ENCODE measurements at regions not wholly inside any gene's neighbourhood (a gene's known extent, or its start where the extent isn't known, plus 50 kb on each side); places are given as distances from the start of the nearest gene placed in this dataset.

GRCh38 chr2:175766880-175767279, 235.2 kb downstream of the LNPK start:
- no peak overlapping the region for H3K27ac ChIP-seq (ENCODE audit: low read depth, low read length)
- ChIA-PET CTCF (no interaction called here), POLR2A (no interaction called here)
- no peak for DNase-seq (ENCODE audit: low read depth, low spot score)
- no peaks in the 10 kb centered on the region for H3K27me3 ChIP-seq (ENCODE audit: control insufficient read depth, insufficient read depth, low read length)
- H3K4me3 ChIP-seq (ENCODE audit: low read depth, low read length) = no peak overlapping the region
- TF ChIP-seq CTCF (IDR thresholded peaks at IDR 0.05; ENCODE audit: low read depth, low read length) = no peak
- H3K9me3 ChIP-seq (ENCODE audit: control insufficient read depth, insufficient read depth, low read length) = no peaks in the 10 kb centered on the region

GRCh38 chr2:175755656-175756386, 246.2 kb downstream of the LNPK start:
- DNase-seq (ENCODE audit: low read depth, low spot score) = no peak
- TF ChIP-seq CTCF (IDR thresholded peaks at IDR 0.05; ENCODE audit: low read depth, low read length) = no peak
- POLR2A ChIA-PET = no interaction called here
- Histone ChIP-seq H3K27ac (ENCODE audit: low read depth, low read length) (no peak overlapping the region), H3K27me3 (ENCODE audit: control insufficient read depth, insufficient read depth, low read length) (no peaks in the 10 kb centered on the region), H3K4me3 (ENCODE audit: low read depth, low read length) (no peak overlapping the region), H3K9me3 (ENCODE audit: control insufficient read depth, insufficient read depth, low read length) (no peaks in the 10 kb centered on the region)
- CTCF ChIA-PET = no interaction called here

- POLR2A ChIA-PET = no interaction called here
- Histone ChIP-seq H3K27ac (ENCODE audit: low read depth, low read length) (no peak overlapping the region), H3K9me3 (ENCODE audit: control insufficient read depth, insufficient read depth, low read length) (no peaks in the 10 kb centered on the region), H3K4me3 (ENCODE audit: low read depth, low read length) (no peak overlapping the region), H3K27me3 (ENCODE audit: control insufficient read depth, insufficient read depth, low read length) (no peaks in the 10 kb centered on the region)
- no peak for DNase-seq (ENCODE audit: low read depth, low spot score)
- no peak for TF ChIP-seq CTCF (IDR thresholded peaks at IDR 0.05; ENCODE audit: low read depth, low read length)
- CTCF ChIA-PET = no interaction called here
Measured at GRCh38 chr2:175755169-175755568, 246.9 kb downstream of the LNPK start.

- ChIA-PET CTCF (no interaction called here), POLR2A (no interaction called here)
- Histone ChIP-seq H3K9me3 (ENCODE audit: control insufficient read depth, insufficient read depth, low read length) (no peaks in the 10 kb centered on the region), H3K4me3 (ENCODE audit: low read depth, low read length) (no peak overlapping the region), H3K27ac (ENCODE audit: low read depth, low read length) (no peak overlapping the region), H3K27me3 (ENCODE audit: control insufficient read depth, insufficient read depth, low read length) (peaks cover 4% of the 10 kb centered on the region)
- DNase-seq (ENCODE audit: low read depth, low spot score) = no peak
- no peak for TF ChIP-seq CTCF (IDR thresholded peaks at IDR 0.05; ENCODE audit: low read depth, low read length)
Measured at GRCh38 chr2:175750195-175750594, 251.9 kb downstream of the LNPK start.

DNA sequence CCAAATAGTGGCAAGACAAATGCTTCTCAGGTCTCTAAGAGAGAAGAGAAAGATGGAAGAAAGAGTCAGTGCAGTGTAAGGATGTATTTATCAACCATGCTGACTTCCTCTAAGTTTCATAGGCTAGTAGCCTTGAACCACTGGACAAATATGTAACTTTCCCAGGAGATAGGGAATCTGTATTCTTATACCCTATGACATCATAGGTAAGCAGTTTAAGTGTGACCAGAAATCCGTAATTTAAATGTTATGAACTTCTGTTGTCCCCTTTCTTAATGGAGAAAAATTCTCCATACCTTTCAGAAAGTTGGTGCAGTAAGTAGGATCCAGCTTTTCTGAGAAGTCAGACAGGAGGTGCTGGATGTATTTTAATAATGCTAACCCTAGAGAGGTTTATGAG, 256.2 kb downstream of the LNPK start:
- Histone ChIP-seq H3K27me3 (ENCODE audit: control insufficient read depth, insufficient read depth, low read length) (peaks cover 5% of the 10 kb centered on the region), H3K4me3 (ENCODE audit: low read depth, low read length) (no peak overlapping the region), H3K27ac (ENCODE audit: low read depth, low read length) (no peak overlapping the region), H3K9me3 (ENCODE audit: control insufficient read depth, insufficient read depth, low read length) (no peaks in the 10 kb centered on the region)
- TF ChIP-seq CTCF (IDR thresholded peaks at IDR 0.05; ENCODE audit: low read depth, low read length) = no peak
- ChIA-PET CTCF (no interaction called here), POLR2A (no interaction called here)
- DNase-seq (ENCODE audit: low read depth, low spot score) = no peak
